ENCODE measurements at regions not wholly inside any gene's neighbourhood (a gene's known extent, or its start where the extent isn't known, plus 50 kb on each side); places are given as distances from the start of the nearest gene placed in this dataset.
"Not testable (repeated sequence)": the region's sequence is repeated elsewhere in the genome, so short reads cannot be mapped to it uniquely, and the experiment has no call there.

- in situ Hi-C loops (cut with HindIII; ENCODE audit: low pct_unique_long_range_greater_than_20kb, low sequenced_read_pairs) = no loop called here
- no peak for TF ChIP-seq JUND (IDR thresholded peaks at IDR 0.05; ENCODE audit: low read depth)
These were observed 99.5 kb downstream of the FMR1NB start for GRCh38 chrX:148080593-148080992.

GRCh38 chrX:148084611-148085010, 103.5 kb downstream of the FMR1NB start:
- DNase-seq (ENCODE audit: low read depth in 1 of 2, low spot score in 1 of 2) = no peak
- no peak for TF ChIP-seq JUND (IDR thresholded peaks at IDR 0.05; ENCODE audit: low read depth)
- in situ Hi-C loops (cut with HindIII; ENCODE audit: low pct_unique_long_range_greater_than_20kb, low sequenced_read_pairs) = no loop called here

More at GRCh38 chrX:148080593-148080992, 99.5 kb downstream of the FMR1NB start:
- no peak for DNase-seq (ENCODE audit: low read depth in 1 of 2, low spot score in 1 of 2)

GRCh38 chrX:148120151-148120550, 139.0 kb downstream of the FMR1NB start:
- DNase-seq (ENCODE audit: low read depth in 1 of 2, low spot score in 1 of 2) = no peak
- TF ChIP-seq JUND (IDR thresholded peaks at IDR 0.05; ENCODE audit: low read depth) = no peak
- in situ Hi-C loops (cut with HindIII; ENCODE audit: low pct_unique_long_range_greater_than_20kb, low sequenced_read_pairs) = no loop called here

DNA sequence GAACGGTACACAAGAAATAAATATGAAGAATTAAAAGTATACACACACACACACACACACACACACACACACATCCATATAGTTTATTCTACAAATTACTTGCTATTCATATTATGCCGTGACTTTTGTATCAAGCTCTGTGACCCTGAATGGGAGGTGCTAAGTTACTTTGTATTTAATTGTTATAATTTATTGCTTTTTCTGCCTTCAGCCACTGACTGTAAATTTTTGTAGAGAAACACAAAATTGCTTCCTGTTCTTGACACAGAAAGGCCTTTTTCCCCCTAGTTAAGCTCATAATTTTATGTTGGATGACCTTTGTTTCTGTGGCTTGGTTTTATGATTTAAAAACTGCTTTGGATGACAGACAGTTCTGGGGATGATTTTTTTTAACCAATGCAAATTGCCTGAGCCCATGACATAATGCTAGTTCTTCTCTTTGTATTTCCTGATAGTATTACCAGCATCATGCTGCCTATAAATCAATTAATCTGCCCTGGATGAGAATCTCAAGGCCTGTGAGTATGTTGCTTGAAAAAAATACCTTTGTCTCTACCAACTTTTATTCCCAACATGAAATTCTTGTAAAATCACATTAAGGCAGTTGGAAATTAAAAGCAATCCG, 140.0 kb downstream of the FMR1NB start:
- in situ Hi-C loops (cut with HindIII; ENCODE audit: low pct_unique_long_range_greater_than_20kb, low sequenced_read_pairs) = no loop called here
- no peak for DNase-seq (ENCODE audit: low read depth in 1 of 2, low spot score in 1 of 2)
- no peak for TF ChIP-seq JUND (IDR thresholded peaks at IDR 0.05; ENCODE audit: low read depth)

DNA sequence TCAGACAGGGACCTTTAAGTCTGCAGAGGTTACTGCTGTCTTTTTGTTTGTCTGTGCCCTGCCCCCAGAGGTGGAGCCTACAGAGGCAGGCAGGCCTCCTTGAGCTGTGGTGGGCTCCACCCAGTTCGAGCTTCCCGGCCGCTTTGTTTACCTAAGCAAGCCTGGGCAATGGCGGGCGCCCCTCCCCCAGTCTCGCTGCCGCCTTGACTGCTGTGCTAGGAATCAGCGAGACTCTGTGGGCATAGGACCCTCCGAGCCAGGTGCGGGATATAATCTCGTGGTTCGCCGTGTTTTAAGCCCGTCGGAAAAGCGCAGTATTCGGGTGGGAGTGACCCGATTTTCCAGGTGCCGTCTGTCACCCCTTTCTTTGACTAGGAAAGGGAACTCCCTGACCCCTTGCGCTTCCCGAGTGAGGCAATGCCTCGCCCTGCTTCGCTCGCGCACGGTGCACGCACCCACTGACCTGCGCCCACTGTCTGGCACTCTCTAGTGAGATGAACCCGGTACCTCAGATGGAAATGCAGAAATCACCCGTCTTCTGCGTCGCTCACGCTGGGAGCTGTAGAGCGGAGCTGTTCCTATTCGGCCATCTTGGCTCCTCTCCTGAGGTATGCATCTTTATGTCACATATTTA, 147.9 kb downstream of the FMR1NB start:
- in situ Hi-C loops (cut with HindIII; ENCODE audit: low pct_unique_long_range_greater_than_20kb, low sequenced_read_pairs) = not testable (repeated sequence)
- peak in 1 of 2 experiments; percentile 0 for DNase-seq (ENCODE audit: low read depth in 1 of 2, low spot score in 1 of 2)

GRCh38 chrX:148133105-148133725, 152.1 kb downstream of the FMR1NB start:
- TF ChIP-seq JUND (IDR thresholded peaks at IDR 0.05; ENCODE audit: low read depth) = no peak
- DNase-seq (ENCODE audit: low read depth in 1 of 2, low spot score in 1 of 2) = peak in 1 of 2 experiments; percentile 1
- in situ Hi-C loops (cut with HindIII; ENCODE audit: low pct_unique_long_range_greater_than_20kb, low sequenced_read_pairs) = no loop called here

DNA sequence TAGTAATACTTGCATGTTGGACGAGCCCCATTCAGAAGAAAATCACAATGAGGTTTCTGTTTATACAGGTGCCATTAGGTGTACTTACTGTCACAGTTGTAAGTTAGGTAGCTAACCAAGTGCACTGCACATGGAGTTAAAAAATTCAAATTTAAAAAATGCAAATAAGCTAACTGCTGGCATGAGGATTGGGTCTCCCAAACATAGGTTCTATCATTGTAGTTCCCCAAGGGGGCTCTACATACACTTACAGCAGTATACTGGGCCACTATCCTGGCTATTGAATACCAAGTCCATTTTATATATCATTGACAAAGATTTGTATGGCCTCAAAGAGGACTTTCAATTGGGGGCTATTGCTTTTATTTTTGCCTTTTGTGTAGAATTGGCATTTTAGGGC, 153.4 kb downstream of the FMR1NB start:
- in situ Hi-C loops (cut with HindIII; ENCODE audit: low pct_unique_long_range_greater_than_20kb, low sequenced_read_pairs) = no loop called here
- TF ChIP-seq JUND (IDR thresholded peaks at IDR 0.05; ENCODE audit: low read depth) = no peak
- DNase-seq (ENCODE audit: low read depth in 1 of 2, low spot score in 1 of 2) = no peak

GRCh38 chrX:148135738-148136137, 154.6 kb downstream of the FMR1NB start:
- DNase-seq (ENCODE audit: low read depth in 1 of 2, low spot score in 1 of 2) = no peak
- in situ Hi-C loops (cut with HindIII; ENCODE audit: low pct_unique_long_range_greater_than_20kb, low sequenced_read_pairs) = no loop called here
- no peak for TF ChIP-seq JUND (IDR thresholded peaks at IDR 0.05; ENCODE audit: low read depth)

- in situ Hi-C loops (cut with HindIII; ENCODE audit: low pct_unique_long_range_greater_than_20kb, low sequenced_read_pairs) = no loop called here
- no peak for TF ChIP-seq JUND (IDR thresholded peaks at IDR 0.05; ENCODE audit: low read depth)
- no peak for DNase-seq (ENCODE audit: low read depth in 1 of 2, low spot score in 1 of 2)
These were observed 165.0 kb downstream of the FMR1NB start for GRCh38 chrX:148146121-148146520.

DNA sequence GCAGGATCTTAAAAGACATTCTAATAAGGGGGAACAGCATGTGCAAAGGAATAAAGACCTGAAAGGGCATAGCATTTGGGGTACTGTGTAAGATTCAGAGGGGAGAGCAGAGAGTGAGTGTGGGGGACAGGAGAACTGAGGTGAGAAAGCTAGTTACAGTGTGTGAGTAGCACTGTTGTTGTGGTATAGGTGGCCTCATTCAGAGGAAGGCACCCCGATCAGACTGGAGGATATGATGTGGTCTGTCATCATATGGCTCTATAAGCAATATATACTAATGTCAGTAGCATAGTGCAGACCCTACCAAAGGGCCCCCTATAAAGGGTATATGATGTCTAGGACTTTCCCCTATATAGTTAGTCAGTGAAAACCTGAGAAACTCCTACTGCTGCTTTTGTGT, 175.8 kb downstream of the FMR1NB start:
- TF ChIP-seq JUND (IDR thresholded peaks at IDR 0.05; ENCODE audit: low read depth) = no peak
- DNase-seq (ENCODE audit: low read depth in 1 of 2, low spot score in 1 of 2) = no peak
- in situ Hi-C loops (cut with HindIII; ENCODE audit: low pct_unique_long_range_greater_than_20kb, low sequenced_read_pairs) = no loop called here

- in situ Hi-C loops (cut with HindIII; ENCODE audit: low pct_unique_long_range_greater_than_20kb, low sequenced_read_pairs) = no loop called here
- no peak for TF ChIP-seq JUND (IDR thresholded peaks at IDR 0.05; ENCODE audit: low read depth)
These were observed 178.7 kb downstream of the FMR1NB start for GRCh38 chrX:148159796-148160195.

DNA sequence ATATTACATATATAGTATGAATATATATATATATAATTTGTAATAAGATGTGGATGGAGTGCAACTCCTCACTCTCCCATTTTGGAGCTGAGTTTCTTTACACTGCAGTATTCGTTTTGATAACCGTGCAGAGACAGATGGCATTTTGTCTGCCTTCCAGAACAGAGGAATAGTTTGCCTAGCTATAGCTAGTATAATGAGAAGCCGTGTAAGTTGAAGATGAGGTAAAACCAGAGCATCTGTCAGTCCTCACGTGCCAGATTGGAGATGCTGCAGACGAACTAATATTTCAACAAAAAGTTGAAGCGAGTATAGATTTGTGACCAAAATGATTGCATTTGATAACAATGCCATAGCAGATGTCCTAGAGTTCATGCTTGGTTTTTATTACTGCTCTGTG, 180.6 kb downstream of the FMR1NB start:
- DNase-seq (ENCODE audit: low read depth in 1 of 2, low spot score in 1 of 2) = no peak
- no peak for TF ChIP-seq JUND (IDR thresholded peaks at IDR 0.05; ENCODE audit: low read depth)
- in situ Hi-C loops (cut with HindIII; ENCODE audit: low pct_unique_long_range_greater_than_20kb, low sequenced_read_pairs) = no loop called here

More at GRCh38 chrX:148159796-148160195, 178.7 kb downstream of the FMR1NB start:
- DNase-seq (ENCODE audit: low read depth in 1 of 2, low spot score in 1 of 2) = no peak

DNA sequence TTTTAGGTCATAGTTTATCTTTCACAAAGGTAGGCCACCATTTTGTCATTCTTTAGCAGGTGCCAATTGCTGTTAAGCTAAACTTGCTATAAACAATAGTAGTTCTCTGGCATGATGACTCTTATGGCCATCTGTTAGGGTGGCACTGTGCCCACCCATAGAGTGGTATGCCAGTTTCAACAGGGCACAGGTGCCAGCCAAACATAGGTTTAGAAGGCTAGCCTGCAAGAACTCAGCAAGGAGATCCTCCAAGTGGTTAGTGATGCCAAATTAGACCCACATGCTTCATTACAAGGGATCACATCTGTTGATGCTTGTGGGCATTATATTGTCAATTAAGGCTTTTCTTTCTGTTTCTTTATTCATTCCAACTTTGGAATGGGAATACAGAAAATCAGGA, 204.5 kb downstream of the FMR1NB start:
- no peak for DNase-seq (ENCODE audit: low read depth in 1 of 2, low spot score in 1 of 2)
- in situ Hi-C loops (cut with HindIII; ENCODE audit: low pct_unique_long_range_greater_than_20kb, low sequenced_read_pairs) = no loop called here
- TF ChIP-seq JUND (IDR thresholded peaks at IDR 0.05; ENCODE audit: low read depth) = no peak

All from T47D (cell line).